ENCODE measurements at regions not wholly inside any gene's neighbourhood (a gene's known extent, or its start where the extent isn't known, plus 50 kb on each side); places are given as distances from the start of the nearest gene placed in this dataset.

DNA sequence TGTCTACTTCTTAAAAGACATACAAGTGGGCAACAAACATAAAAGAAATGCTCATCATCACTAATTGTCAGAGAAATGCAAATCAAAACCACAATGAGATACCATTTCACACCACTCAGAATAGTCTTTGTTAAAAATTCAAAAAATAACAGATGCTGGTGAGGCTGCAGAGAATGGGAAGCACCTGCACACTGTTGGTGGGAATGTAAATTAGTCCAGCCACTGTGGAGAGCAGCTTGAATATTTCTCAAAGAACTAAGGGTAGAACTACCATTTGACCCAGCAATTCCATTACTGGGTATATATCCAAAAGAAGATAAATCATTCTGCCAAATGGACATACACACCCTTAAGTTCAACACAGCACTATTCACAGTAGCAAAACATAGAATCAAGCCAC, 61.8 kb upstream of the STEAP1 start:
- Histone ChIP-seq H3K9me3 (ENCODE audit: low read length) (no peaks in the 10 kb centered on the region), H3K27me3 (ENCODE audit: insufficient read depth, low read length) (no peaks in the 10 kb centered on the region), H2AFZ (ENCODE audit: low read depth, low read length) (no peak overlapping the region), H3K4me3 (ENCODE audit: low read length) (no peak overlapping the region), H3K36me3 (ENCODE audit: insufficient read depth, low read length) (no peaks in the 10 kb centered on the region), H3K4me1 (ENCODE audit: insufficient read depth, low read length) (peaks cover 5% of the 10 kb centered on the region)

DNA sequence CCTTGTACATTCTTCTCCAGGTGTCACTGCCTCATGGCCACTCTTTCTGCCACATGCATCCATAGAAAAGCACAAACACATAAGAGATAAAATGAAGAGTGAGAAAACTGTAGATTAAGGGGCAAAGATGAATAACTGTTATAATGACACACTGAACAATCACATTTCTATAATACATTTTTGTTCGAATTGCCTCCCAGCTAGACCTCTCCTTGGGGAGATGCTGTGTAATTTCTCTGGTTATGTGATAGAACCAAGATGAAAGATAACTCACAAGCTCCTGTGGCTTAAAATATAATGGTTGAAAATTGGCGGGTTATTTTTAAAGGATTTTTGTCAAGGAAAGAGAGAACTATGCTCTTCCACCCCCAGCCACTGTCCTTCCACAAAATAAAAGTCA, 60.2 kb upstream of the STEAP1 start:
- H3K36me3 ChIP-seq (ENCODE audit: insufficient read depth, low read length), result no peaks in the 10 kb centered on the region
- H3K9me3 ChIP-seq (ENCODE audit: low read length), result no peaks in the 10 kb centered on the region
- H3K4me3 ChIP-seq (ENCODE audit: low read length), result no peak overlapping the region
- H3K4me1 ChIP-seq (ENCODE audit: insufficient read depth, low read length), result no peaks in the 10 kb centered on the region
- no peaks in the 10 kb centered on the region for H3K27me3 ChIP-seq (ENCODE audit: insufficient read depth, low read length)
- no peak overlapping the region for H2AFZ ChIP-seq (ENCODE audit: low read depth, low read length)
